ENCODE measurements at regions not wholly inside any gene's neighbourhood (a gene's known extent, or its start where the extent isn't known, plus 50 kb on each side); places are given as distances from the start of the nearest gene placed in this dataset.

GRCh38 chr13:84702174-84702573 is 819.9 kb upstream of the SLITRK1 start:
- WGBS (ENCODE audit: insufficient coverage, insufficient replicate concordance, low lambda C conversion rate, missing lambda C conversion rate), result 40% methylated on average over 11 of the region's 11 CpGs
- no peak for ATAC-seq
- no peak overlapping the region for H3K4me2 ChIP-seq (ENCODE audit: control insufficient read depth, insufficient read depth)
- CTCF ChIA-PET, result no interaction called here
- H3K4me3 ChIP-seq, result no peak overlapping the region
- FAIRE-seq, result no peak
- SMC1A ChIA-PET (ENCODE audit: uncharacterized antibody, unreplicated experiment), result no interaction called here
- no peaks in the 10 kb centered on the region for H3K4me1 ChIP-seq (ENCODE audit: control insufficient read depth, insufficient read depth, low read length)
- no peak for DNase-seq (ENCODE audit: low read depth, low spot score)
- no peaks in the 10 kb centered on the region for H3K9me3 ChIP-seq (replicated peaks; ENCODE audit: control insufficient read depth, insufficient read depth, low read length)
- POLR2A ChIA-PET, result no interaction called here
- no peaks in the 10 kb centered on the region for H4K20me1 ChIP-seq (ENCODE audit: control insufficient read depth, insufficient read depth)
- no peaks in the 10 kb centered on the region for H3K27me3 ChIP-seq (replicated peaks in 1 of 2; ENCODE audit: control insufficient read depth in 2 of 2, insufficient read depth in 2 of 2, low read length in 1 of 2)
- RAD21 ChIA-PET (ENCODE audit: unreplicated experiment), result no interaction called here
- no TSS peak for BruUV-seq (replicated peaks)
- H3K79me2 ChIP-seq (ENCODE audit: control insufficient read depth, insufficient read depth, low read length), result no peaks in the 10 kb centered on the region
- H2AFZ ChIP-seq (ENCODE audit: control insufficient read depth, low read depth, low read length), result no peak overlapping the region
- intact Hi-C loops (cut with micrococcal nuclease; ENCODE audit: unreplicated experiment), result no loop called here
- no peak overlapping the region for H3K27ac ChIP-seq (ENCODE audit: control insufficient read depth, insufficient read depth)
- in situ Hi-C loops (cut with MboI), result no loop called here
- no peak overlapping the region for H3K9ac ChIP-seq (ENCODE audit: control insufficient read depth, insufficient read depth, low read length)
- no peaks in the 10 kb centered on the region for H3K36me3 ChIP-seq (ENCODE audit: control insufficient read depth in 2 of 2, insufficient read depth in 2 of 2, low read length in 1 of 2)
- TF ChIP-seq MXI1 (IDR thresholded peaks at IDR 0.05; ENCODE audit: low read depth, low read length) (no peak), DPF2 (IDR thresholded peaks at IDR 0.05) (no peak), SREBF1 (IDR thresholded peaks at IDR 0.05; ENCODE audit: low read length) (no peak), FOXM1 (IDR thresholded peaks at IDR 0.05; ENCODE audit: low read depth, low read length) (no peak), RFX5 (IDR thresholded peaks at IDR 0.05; ENCODE audit: low read depth, low read length) (no peak), SKIL (IDR thresholded peaks at IDR 0.05; ENCODE audit: low read depth, poor library complexity, severe bottlenecking) (no peak), E2F4 (IDR thresholded peaks at IDR 0.05; ENCODE audit: low read depth, low read length) (no peak), CEBPZ (IDR thresholded peaks at IDR 0.05; ENCODE audit: low read depth, low read length) (no peak), ZNF687 (IDR thresholded peaks at IDR 0.05) (no peak), IRF5 (IDR thresholded peaks at IDR 0.05; ENCODE audit: borderline replicate concordance) (no peak), JUND (IDR thresholded peaks at IDR 0.05; ENCODE audit: low read depth, low read length) (no peak), RAD21 (IDR thresholded peaks at IDR 0.05; ENCODE audit: insufficient read depth, low read depth, low read length) (no peak), ZNF207 (IDR thresholded peaks at IDR 0.05; ENCODE audit: borderline replicate concordance) (no peak)
